Mammary epithelial cell (primary cell): ENCODE measurements at regions not wholly inside any gene's neighbourhood (a gene's known extent, or its start where the extent isn't known, plus 50 kb on each side); places are given as distances from the start of the nearest gene placed in this dataset.

Experiments
- EZH2 ChIP-seq: IDR thresholded peaks from 2 replicates; pipeline ENCODE4 v1.6.1; 2012; ENCODE audit warnings: low read length, inconsistent platforms, borderline replicate concordance
- TF ChIP-seq, protein P1 (sequence below), 2 donors: IDR thresholded peaks in 1 of 2; conservative IDR thresholded peaks in 1 of 2; 2 replicates each; pipeline ENCODE4 v1.5.1; 2011 to 2012; ENCODE audit warnings: inconsistent platforms in 2 of 2, low read length in 2 of 2, mild to moderate bottlenecking in 2 of 2, control low read depth in 1 of 2, low read depth in 1 of 2; ENCODE audit not compliant: insufficient read depth in 1 of 2; ENCODE audit errors: extremely low read depth in 1 of 2

DNA sequence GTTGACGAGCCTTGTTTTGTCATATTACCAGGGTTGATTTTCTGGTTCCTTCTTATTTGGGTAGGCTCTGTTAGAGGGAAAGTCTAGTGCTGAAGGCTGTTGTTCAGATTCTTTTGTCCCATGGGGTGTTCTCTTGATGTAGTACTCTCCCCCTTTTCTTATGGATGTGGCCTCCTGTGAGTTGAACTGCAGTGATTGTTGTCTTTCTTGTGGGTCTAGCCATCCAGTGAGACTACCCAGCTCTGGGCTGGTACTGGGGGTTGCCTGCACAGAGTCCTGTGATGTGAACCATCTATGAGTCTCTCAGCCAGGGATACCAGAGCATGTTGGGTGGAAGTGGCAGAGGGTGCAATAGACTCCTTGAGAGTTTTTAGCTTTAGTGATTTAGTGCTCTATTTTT lies 680.6 kb downstream of the RFPL4B start:
- TF ChIP-seq, protein P1, sequence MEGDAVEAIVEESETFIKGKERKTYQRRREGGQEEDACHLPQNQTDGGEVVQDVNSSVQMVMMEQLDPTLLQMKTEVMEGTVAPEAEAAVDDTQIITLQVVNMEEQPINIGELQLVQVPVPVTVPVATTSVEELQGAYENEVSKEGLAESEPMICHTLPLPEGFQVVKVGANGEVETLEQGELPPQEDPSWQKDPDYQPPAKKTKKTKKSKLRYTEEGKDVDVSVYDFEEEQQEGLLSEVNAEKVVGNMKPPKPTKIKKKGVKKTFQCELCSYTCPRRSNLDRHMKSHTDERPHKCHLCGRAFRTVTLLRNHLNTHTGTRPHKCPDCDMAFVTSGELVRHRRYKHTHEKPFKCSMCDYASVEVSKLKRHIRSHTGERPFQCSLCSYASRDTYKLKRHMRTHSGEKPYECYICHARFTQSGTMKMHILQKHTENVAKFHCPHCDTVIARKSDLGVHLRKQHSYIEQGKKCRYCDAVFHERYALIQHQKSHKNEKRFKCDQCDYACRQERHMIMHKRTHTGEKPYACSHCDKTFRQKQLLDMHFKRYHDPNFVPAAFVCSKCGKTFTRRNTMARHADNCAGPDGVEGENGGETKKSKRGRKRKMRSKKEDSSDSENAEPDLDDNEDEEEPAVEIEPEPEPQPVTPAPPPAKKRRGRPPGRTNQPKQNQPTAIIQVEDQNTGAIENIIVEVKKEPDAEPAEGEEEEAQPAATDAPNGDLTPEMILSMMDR (conservative IDR thresholded peaks at IDR 0.05 in 1 of 2, IDR thresholded peaks at IDR 0.05 in 1 of 2; ENCODE audit: extremely low read depth in 1 of 2, insufficient read depth in 1 of 2, low read depth in 1 of 2, low read length in 2 of 2): no peak
- TF ChIP-seq EZH2: no peak
